IPS DF 6.9 (cell line): ENCODE measurements at regions not wholly inside any gene's neighbourhood (a gene's known extent, or its start where the extent isn't known, plus 50 kb on each side); places are given as distances from the start of the nearest gene placed in this dataset.

Experiments
- DNase-seq: peaks from one replicate; pipeline ENCODE4 v3.0.0-alpha.2; 2013; ENCODE audit warnings: low read depth, low spot score
- H3K27ac ChIP-seq: one replicate; pipeline ENCODE4 v1.5.1; 2013; ENCODE audit warnings: low read length, control low read depth
- H3K27me3 ChIP-seq: 2 replicates; pipeline ENCODE4 v1.6.1; 2013; ENCODE audit warnings: mild to moderate bottlenecking, low read length; ENCODE audit not compliant: control insufficient read depth, insufficient read depth
- H3K36me3 ChIP-seq: 2 replicates; pipeline ENCODE4 v1.6.1; 2013; ENCODE audit warnings: low read length; ENCODE audit not compliant: control insufficient read depth, insufficient read depth
- H3K4me1 ChIP-seq: 2 replicates; pipeline ENCODE4 v1.6.1; 2013; ENCODE audit warnings: low read length; ENCODE audit not compliant: control insufficient read depth, insufficient read depth
- H3K4me3 ChIP-seq: 2 replicates; pipeline ENCODE4 v1.5.1; 2013; ENCODE audit warnings: mild to moderate bottlenecking, low read length
- H3K9me3 ChIP-seq: 2 replicates; pipeline ENCODE4 v1.6.1; 2013; ENCODE audit warnings: low read length, inconsistent platforms; ENCODE audit not compliant: control insufficient read depth, insufficient read depth
- WGBS: extraction: QIAGEN DNeasy Blood & Tissue Kit; methylation state at CpG from one replicate; pipeline ENCODE4 v1.1.7; 2013; ENCODE audit warnings: mixed read lengths, missing lambda C conversion rate; ENCODE audit not compliant: insufficient read length, insufficient coverage; 5-methylcytosine and 5-hydroxymethylcytosine counted together

- DNase-seq, result no peak
- Histone ChIP-seq H3K4me3 (no peak overlapping the region), H3K36me3 (no peaks in the 10 kb centered on the region), H3K27me3 (no peaks in the 10 kb centered on the region), H3K9me3 (no peaks in the 10 kb centered on the region), H3K27ac (no peak overlapping the region), H3K4me1 (no peaks in the 10 kb centered on the region)
- WGBS, result no CpG with 5 or more reads among the region's 1 CpG
Observed at GRCh38 chr9:678897-679296, 162.6 kb upstream of the DMRT1 start.

- no CpG with 5 or more reads among the region's 6 CpGs for WGBS
Observed at GRCh38 chr9:679462-679861, 162.0 kb upstream of the DMRT1 start.

GRCh38 chr9:680106-680505 is 161.4 kb upstream of the DMRT1 start:
- no peaks in the 10 kb centered on the region for H3K9me3 ChIP-seq
- no peak overlapping the region for H3K4me3 ChIP-seq
- H3K27me3 ChIP-seq, result no peaks in the 10 kb centered on the region
- no peak overlapping the region for H3K27ac ChIP-seq
- no CpG with 5 or more reads among the region's 5 CpGs for WGBS
- DNase-seq, result no peak
- no peaks in the 10 kb centered on the region for H3K36me3 ChIP-seq
- peaks cover 2% of the 10 kb centered on the region; the same call in 1 of the 2 replicates for H3K4me1 ChIP-seq

More at GRCh38 chr9:679462-679861, 162.0 kb upstream of the DMRT1 start:
- H3K27me3 ChIP-seq, result no peaks in the 10 kb centered on the region
- no peak overlapping the region for H3K4me3 ChIP-seq
- no peaks in the 10 kb centered on the region for H3K9me3 ChIP-seq
- DNase-seq, result no peak
- H3K36me3 ChIP-seq, result no peaks in the 10 kb centered on the region
- H3K27ac ChIP-seq, result no peak overlapping the region
- H3K4me1 ChIP-seq, result peaks cover 1% of the 10 kb centered on the region; the same call in 1 of the 2 replicates

GRCh38 chr9:682633-683508 is 158.6 kb upstream of the DMRT1 start:
- DNase-seq, result no peak
- Histone ChIP-seq H3K27me3 (no peaks in the 10 kb centered on the region), H3K4me1 (peaks cover 2% of the 10 kb centered on the region; the same call in 1 of the 2 replicates), H3K4me3 (no peak overlapping the region), H3K9me3 (no peaks in the 10 kb centered on the region), H3K27ac (no peak overlapping the region), H3K36me3 (no peaks in the 10 kb centered on the region)
- WGBS, result no CpG with 5 or more reads among the region's 12 CpGs

- no peak overlapping the region for H3K4me3 ChIP-seq
Observed at GRCh38 chr9:683509-684021, 157.9 kb upstream of the DMRT1 start.

GRCh38 chr9:684054-684890 is 157.2 kb upstream of the DMRT1 start:
- H3K4me1 ChIP-seq, result peaks cover 2% of the 10 kb centered on the region; the same call in 1 of the 2 replicates

More at GRCh38 chr9:683509-684021, 157.9 kb upstream of the DMRT1 start:
- no peak overlapping the region for H3K27ac ChIP-seq
- no CpG with 5 or more reads among the region's 2 CpGs for WGBS
- no peaks in the 10 kb centered on the region for H3K36me3 ChIP-seq
- H3K9me3 ChIP-seq, result no peaks in the 10 kb centered on the region
- no peak for DNase-seq
- no peaks in the 10 kb centered on the region for H3K27me3 ChIP-seq
- H3K4me1 ChIP-seq, result peaks cover 2% of the 10 kb centered on the region; the same call in 1 of the 2 replicates

GRCh38 chr9:684941-685340 is 156.6 kb upstream of the DMRT1 start:
- no peaks in the 10 kb centered on the region for H3K36me3 ChIP-seq
- WGBS, result no CpG with 5 or more reads among the region's 4 CpGs
- H3K9me3 ChIP-seq, result no peaks in the 10 kb centered on the region
- no peak for DNase-seq
- no peak overlapping the region for H3K27ac ChIP-seq
- no peak overlapping the region for H3K4me3 ChIP-seq
- H3K4me1 ChIP-seq, result peaks cover 2% of the 10 kb centered on the region; the same call in 1 of the 2 replicates
- H3K27me3 ChIP-seq, result no peaks in the 10 kb centered on the region

More at GRCh38 chr9:684054-684890, 157.2 kb upstream of the DMRT1 start:
- H3K9me3 ChIP-seq, result no peaks in the 10 kb centered on the region
- H3K27me3 ChIP-seq, result no peaks in the 10 kb centered on the region
- whole genome bisulfite sequencing, result no CpG with 5 or more reads among the region's 9 CpGs
- no peak overlapping the region for H3K27ac ChIP-seq
- no peaks in the 10 kb centered on the region for H3K36me3 ChIP-seq
- H3K4me3 ChIP-seq, result no peak overlapping the region
- no peak for DNase-seq

GRCh38 chr9:686321-686813 is 155.1 kb upstream of the DMRT1 start:
- H3K27me3 ChIP-seq, result no peaks in the 10 kb centered on the region
- H3K4me3 ChIP-seq, result no peak overlapping the region
- DNase-seq, result no peak
- no peaks in the 10 kb centered on the region for H3K9me3 ChIP-seq
- H3K4me1 ChIP-seq, result peaks cover 2% of the 10 kb centered on the region; the same call in 1 of the 2 replicates
- no CpG with 5 or more reads among the region's 7 CpGs for WGBS
- H3K27ac ChIP-seq, result no peak overlapping the region
- no peaks in the 10 kb centered on the region for H3K36me3 ChIP-seq

- no CpG with 5 or more reads among the region's 4 CpGs for WGBS
- Histone ChIP-seq H3K4me1 (peaks cover 2% of the 10 kb centered on the region; the same call in 1 of the 2 replicates), H3K27ac (no peak overlapping the region), H3K27me3 (no peaks in the 10 kb centered on the region), H3K4me3 (no peak overlapping the region), H3K36me3 (no peaks in the 10 kb centered on the region), H3K9me3 (no peaks in the 10 kb centered on the region)
- no peak for DNase-seq
Observed at GRCh38 chr9:687034-687785, 154.3 kb upstream of the DMRT1 start.
